Right cardiac atrium (tissue), 5 donors: ENCODE measurements at regions not wholly inside any gene's neighbourhood (a gene's known extent, or its start where the extent isn't known, plus 50 kb on each side); places are given as distances from the start of the nearest gene placed in this dataset.

Source experiments
- ATAC-seq, 2 donors: fragments of 200-7000 bp; cut with Tn5 transposase; one replicate each; pipeline versions ENCODE4 v1.8.0 to v1.9.1; 2020; ENCODE audit warnings: moderate library complexity in 2 of 2, mild to moderate bottlenecking in 1 of 2
- DNase-seq, 3 donors: peaks; one replicate each; pipeline ENCODE4 v3.0.0-alpha.2; 2020
- H3K27ac ChIP-seq: one replicate; pipeline ENCODE4 v1.5.1; 2013; ENCODE audit warnings: mild to moderate bottlenecking, low read length, control low read depth, moderate library complexity
- H3K27me3 ChIP-seq: one replicate; pipeline ENCODE4 v1.6.1; 2013; ENCODE audit not compliant: control insufficient read depth, insufficient read depth
- H3K4me1 ChIP-seq: one replicate; pipeline ENCODE4 v1.6.1; 2013; ENCODE audit warnings: low read length; ENCODE audit not compliant: control insufficient read depth, insufficient read depth
- H3K4me3 ChIP-seq: one replicate; pipeline ENCODE4 v1.5.1; 2013; ENCODE audit warnings: low read length, control low read depth
- H3K9me3 ChIP-seq: one replicate; pipeline ENCODE4 v1.6.1; 2013; ENCODE audit warnings: low read length; ENCODE audit not compliant: control insufficient read depth
- WGBS: extraction: QIAGEN DNeasy Blood & Tissue Kit; methylation state at CpG from one replicate; pipeline ENCODE4 v1.1.7; 2013; 5-methylcytosine and 5-hydroxymethylcytosine counted together
- intact Hi-C, 4 donors: fragments of 100-400 bp; cut with DNase I; formaldehyde crosslinking; loops; one replicate each; pipeline versions ENCODE4 v1.11.0 to v1.14.0; 2022 to 2023
- donor health status: healthy with polysubstance abuse.
- donor health status: DM: no; HTN: yes; CAD: no.
- donor health status: DM: no; HTN: no; CAD: no.
- donor health status: DM: no; HTN: yes; CAD: no; lungs with severe emphysema.
- donor health status: DM: yes; HTN: yes; CAD: no.

- WGBS = 51% methylated on average over 6 of the region's 6 CpGs
- no peaks in the 10 kb centered on the region for H3K4me1 ChIP-seq
- no peak overlapping the region for H3K27ac ChIP-seq
- no peaks in the 10 kb centered on the region for H3K9me3 ChIP-seq
- no peaks in the 10 kb centered on the region for H3K27me3 ChIP-seq
- ATAC-seq (no peak), DNase-seq (no peak)
- no peak overlapping the region for H3K4me3 ChIP-seq
- intact Hi-C loops = no loop called here
Measured at GRCh38 chr4:146124023-146124680, 51.4 kb upstream of the LSM6 start.

- no peak overlapping the region for H3K27ac ChIP-seq
- ATAC-seq (no peak), DNase-seq (no peak)
- H3K9me3 ChIP-seq = no peaks in the 10 kb centered on the region
- no peaks in the 10 kb centered on the region for H3K4me1 ChIP-seq
- no peaks in the 10 kb centered on the region for H3K27me3 ChIP-seq
- H3K4me3 ChIP-seq = no peak overlapping the region
- intact Hi-C loops = no loop called here
- WGBS = 88% methylated on average over 1 of the region's 1 CpG
Measured at GRCh38 chr4:146123231-146123630, 52.3 kb upstream of the LSM6 start.

GRCh38 chr4:146122398-146122797, 53.1 kb upstream of the LSM6 start:
- intact Hi-C loops = no loop called here
- ATAC-seq = no peak
- DNase-seq = no peak
- Histone ChIP-seq H3K4me1 (no peaks in the 10 kb centered on the region), H3K27me3 (no peaks in the 10 kb centered on the region), H3K27ac (no peak overlapping the region), H3K9me3 (no peaks in the 10 kb centered on the region), H3K4me3 (no peak overlapping the region)
- WGBS = 61% methylated on average over 6 of the region's 6 CpGs

- H3K4me1 ChIP-seq = no peaks in the 10 kb centered on the region
- no peaks in the 10 kb centered on the region for H3K27me3 ChIP-seq
- DNase-seq (peak in 2 of 3 donors; percentile 15 to 43), ATAC-seq (peak in 1 of 2 donors; percentile 39)
- no peaks in the 10 kb centered on the region for H3K9me3 ChIP-seq
- intact Hi-C loops = no loop called here
- no peak overlapping the region for H3K27ac ChIP-seq
- H3K4me3 ChIP-seq = no peak overlapping the region
- 78% methylated on average over 3 of the region's 3 CpGs for WGBS
Measured at GRCh38 chr4:146121757-146122156, 53.8 kb upstream of the LSM6 start.

GRCh38 chr4:146119845-146120404, 55.6 kb upstream of the LSM6 start:
- ATAC-seq (no peak), DNase-seq (no peak)
- no peaks in the 10 kb centered on the region for H3K9me3 ChIP-seq
- H3K4me3 ChIP-seq = no peak overlapping the region
- 90% methylated on average over 6 of the region's 6 CpGs for WGBS
- H3K4me1 ChIP-seq = no peaks in the 10 kb centered on the region
- H3K27me3 ChIP-seq = no peaks in the 10 kb centered on the region
- H3K27ac ChIP-seq = no peak overlapping the region
- intact Hi-C loops = no loop called here

GRCh38 chr4:146114066-146114465, 61.5 kb upstream of the LSM6 start:
- Histone ChIP-seq H3K27me3 (no peaks in the 10 kb centered on the region), H3K27ac (no peak overlapping the region), H3K9me3 (no peaks in the 10 kb centered on the region), H3K4me1 (no peaks in the 10 kb centered on the region), H3K4me3 (no peak overlapping the region)
- intact Hi-C loops = no loop called here
- WGBS = 82% methylated on average over 8 of the region's 8 CpGs
- DNase-seq (no peak), ATAC-seq (no peak)

- H3K4me3 ChIP-seq = no peak overlapping the region
- DNase-seq (no peak), ATAC-seq (no peak)
- WGBS = 83% methylated on average over 10 of the region's 10 CpGs
- H3K4me1 ChIP-seq = no peaks in the 10 kb centered on the region
- H3K27ac ChIP-seq = no peak overlapping the region
- no peaks in the 10 kb centered on the region for H3K27me3 ChIP-seq
- intact Hi-C loops = no loop called here
- no peaks in the 10 kb centered on the region for H3K9me3 ChIP-seq
Measured at GRCh38 chr4:146113171-146113570, 62.3 kb upstream of the LSM6 start.

- ATAC-seq = no peak
- no peak overlapping the region for H3K4me3 ChIP-seq
- intact Hi-C loops = no loop called here
Measured at GRCh38 chr4:146112389-146112788, 63.1 kb upstream of the LSM6 start.

GRCh38 chr4:146110871-146111485, 64.5 kb upstream of the LSM6 start:
- Histone ChIP-seq H3K4me1 (no peaks in the 10 kb centered on the region), H3K27ac (no peak overlapping the region), H3K27me3 (no peaks in the 10 kb centered on the region), H3K4me3 (no peak overlapping the region), H3K9me3 (no peaks in the 10 kb centered on the region)
- WGBS = 87% methylated on average over 4 of the region's 4 CpGs
- DNase-seq (no peak), ATAC-seq (no peak)
- intact Hi-C loops = no loop called here

More at GRCh38 chr4:146112389-146112788, 63.1 kb upstream of the LSM6 start:
- H3K4me1 ChIP-seq = no peaks in the 10 kb centered on the region
- no peaks in the 10 kb centered on the region for H3K9me3 ChIP-seq
- no peak overlapping the region for H3K27ac ChIP-seq
- no peak for DNase-seq
- no peaks in the 10 kb centered on the region for H3K27me3 ChIP-seq

GRCh38 chr4:146108756-146109155, 66.8 kb upstream of the LSM6 start:
- DNase-seq (no peak), ATAC-seq (no peak)
- H3K9me3 ChIP-seq = no peaks in the 10 kb centered on the region
- intact Hi-C loops = no loop called here
- 70% methylated on average over 1 of the region's 1 CpG for WGBS
- no peak overlapping the region for H3K4me3 ChIP-seq
- H3K27ac ChIP-seq = no peak overlapping the region
- H3K4me1 ChIP-seq = no peaks in the 10 kb centered on the region
- no peaks in the 10 kb centered on the region for H3K27me3 ChIP-seq

GRCh38 chr4:146107587-146108240, 67.8 kb upstream of the LSM6 start:
- Histone ChIP-seq H3K27ac (no peak overlapping the region), H3K27me3 (no peaks in the 10 kb centered on the region), H3K4me1 (no peaks in the 10 kb centered on the region), H3K9me3 (no peaks in the 10 kb centered on the region), H3K4me3 (no peak overlapping the region)
- WGBS = 90% methylated on average over 3 of the region's 3 CpGs
- DNase-seq (no peak), ATAC-seq (no peak)
- intact Hi-C loops = no loop called here
